SU-DHL-6 (cell line): ENCODE measurements at regions not wholly inside any gene's neighbourhood (a gene's known extent, or its start where the extent isn't known, plus 50 kb on each side); places are given as distances from the start of the nearest gene placed in this dataset.

ENCODE experiments used
- H2AFZ ChIP-seq: fragments of 200-600 bp; sonication (generic); 2 replicates; pipeline ENCODE4 v1.6.1; 2014; ENCODE audit warnings: low read depth, mild to moderate bottlenecking, moderate library complexity, mixed read lengths, antibody characterized with exemption, low read length; ENCODE audit not compliant: severe bottlenecking
- H3F3A ChIP-seq: fragments of 200-600 bp; shearing (Covaris generic); 2 replicates; pipeline ENCODE4 v1.6.0; 2016; ENCODE audit warnings: antibody characterized with exemption, mild to moderate bottlenecking; ENCODE audit not compliant: insufficient read depth
- H3K27ac ChIP-seq: fragments of 200-600 bp; sonication (generic); 2 replicates; pipeline ENCODE4 v1.5.1; 2016; ENCODE audit warnings: low read depth, mild to moderate bottlenecking, low read length, moderate library complexity, mixed read lengths
- H3K27me3 ChIP-seq: fragments of 200-600 bp; sonication (generic), shearing (Covaris generic); 2 replicates; pipeline ENCODE4 v1.6.0; 2014; ENCODE audit warnings: mild to moderate bottlenecking, low read length
- H3K36me3 ChIP-seq: fragments of 200-600 bp; sonication (generic); 2 replicates; pipeline ENCODE4 v1.6.1; 2014; ENCODE audit warnings: mild to moderate bottlenecking, low read length, mixed read lengths
- H3K4me2 ChIP-seq: fragments of 300-600, 200-600 bp; shearing (Covaris generic), sonication (generic); 2 replicates; pipeline ENCODE4 v1.6.0; 2014; ENCODE audit warnings: low read length, low read depth, mild to moderate bottlenecking; ENCODE audit not compliant: poor library complexity, severe bottlenecking
- H3K4me3 ChIP-seq: fragments of 200-600 bp; sonication (generic); 2 replicates; pipeline ENCODE4 v1.5.1; 2014; ENCODE audit warnings: antibody characterized with exemption, low read length, mild to moderate bottlenecking, mixed read lengths; ENCODE audit not compliant: insufficient read depth, poor library complexity, severe bottlenecking
- H3K79me2 ChIP-seq: fragments of 200-600 bp; sonication (generic); 2 replicates; pipeline ENCODE4 v1.6.1; 2014; ENCODE audit warnings: mild to moderate bottlenecking, low read length, moderate library complexity; ENCODE audit not compliant: insufficient read depth
- H3K9ac ChIP-seq: fragments of 200-600 bp; sonication (generic); 2 replicates; pipeline ENCODE4 v1.7.0; 2014; ENCODE audit warnings: mild to moderate bottlenecking, low read length
- H3K9me2 ChIP-seq: fragments of 200-600 bp; sonication (generic); replicated peaks from 2 replicates; pipeline ENCODE4 v1.6.1; 2014; ENCODE audit warnings: low read length; ENCODE audit not compliant: insufficient read depth
- H3K9me3 ChIP-seq: fragments of 200-600 bp; sonication (generic); 2 replicates; pipeline ENCODE4 v1.6.1; 2014; ENCODE audit warnings: low read length, mixed read lengths; ENCODE audit not compliant: insufficient read depth
- H4K20me1 ChIP-seq: fragments of 200-600 bp; sonication (generic); 2 replicates; pipeline ENCODE4 v1.6.1; 2014; ENCODE audit warnings: low read depth, mild to moderate bottlenecking, antibody characterized with exemption, low read length, moderate library complexity, mixed read lengths
- CTCF ChIP-seq: fragments of 200-600 bp; sonication (generic); IDR thresholded peaks from one replicate; pipeline ENCODE4 v1.5.1; 2017; ENCODE audit warnings: antibody characterized with exemption, mild to moderate bottlenecking, low read length, moderate library complexity; ENCODE audit not compliant: insufficient read depth, poor library complexity, severe bottlenecking
- EZH2phosphoT487 ChIP-seq: fragments of 200-600 bp; sonication (generic), shearing (Covaris generic); conservative IDR thresholded peaks from 2 replicates; pipeline ENCODE4 v1.6.1; 2018; ENCODE audit warnings: mild to moderate bottlenecking, antibody characterized with exemption, low read length, moderate library complexity, mixed read lengths

GRCh38 chr10:32149252-32149955, 93.2 kb upstream of the KIF5B start:
- Histone ChIP-seq H3F3A (no peaks in the 10 kb centered on the region), H4K20me1 (no peaks in the 10 kb centered on the region), H3K4me3 (no peak overlapping the region), H3K4me2 (no peak overlapping the region), H3K27ac (no peak overlapping the region), H3K27me3 (no peaks in the 10 kb centered on the region), H3K9me3 (peaks cover 3% of the 10 kb centered on the region; the same call in 1 of the 2 replicates), H3K9me2 (no peaks in the 10 kb centered on the region), H3K79me2 (no peaks in the 10 kb centered on the region), H2AFZ (no peak overlapping the region), H3K9ac (no peak overlapping the region), H3K36me3 (no peaks in the 10 kb centered on the region; the same call in 1 of the 2 replicates)
- TF ChIP-seq EZH2phosphoT487 (no peak), CTCF (no peak)

- Histone ChIP-seq H3K4me2 (no peak overlapping the region), H3K4me3 (no peak overlapping the region), H2AFZ (no peak overlapping the region), H3K27me3 (no peaks in the 10 kb centered on the region), H3K9me3 (peaks cover under 1% of the 10 kb centered on the region; the same call in 1 of the 2 replicates), H3K27ac (no peak overlapping the region), H3K9ac (no peak overlapping the region), H3K79me2 (no peaks in the 10 kb centered on the region), H4K20me1 (no peaks in the 10 kb centered on the region), H3K36me3 (no peaks in the 10 kb centered on the region; the same call in 1 of the 2 replicates), H3F3A (no peaks in the 10 kb centered on the region), H3K9me2 (no peaks in the 10 kb centered on the region)
- TF ChIP-seq EZH2phosphoT487 (no peak), CTCF (no peak)
These were observed 92.6 kb upstream of the KIF5B start for GRCh38 chr10:32148864-32149251.

GRCh38 chr10:32147730-32148129, 91.5 kb upstream of the KIF5B start:
- Histone ChIP-seq H3K79me2 (no peaks in the 10 kb centered on the region), H3K4me2 (no peak overlapping the region), H3K27ac (no peak overlapping the region), H2AFZ (no peak overlapping the region), H3K9ac (no peak overlapping the region), H3K36me3 (no peaks in the 10 kb centered on the region), H3K4me3 (no peak overlapping the region), H4K20me1 (no peaks in the 10 kb centered on the region), H3K27me3 (no peaks in the 10 kb centered on the region), H3F3A (no peaks in the 10 kb centered on the region), H3K9me2 (no peaks in the 10 kb centered on the region), H3K9me3 (no peaks in the 10 kb centered on the region)
- TF ChIP-seq EZH2phosphoT487 (no peak), CTCF (no peak)
